AG04449 (cell line): ENCODE measurements at regions not wholly inside any gene's neighbourhood (a gene's known extent, or its start where the extent isn't known, plus 50 kb on each side); places are given as distances from the start of the nearest gene placed in this dataset.
"Not testable (repeated sequence)": the region's sequence is repeated elsewhere in the genome, so short reads cannot be mapped to it uniquely, and the experiment has no call there.

Source experiments
- CTCF ChIA-PET: fragments of 350-600 bp; formaldehyde crosslinking; extraction: SDS; loops from one replicate; lab custom pipeline; 2021; ENCODE audit warnings: antibody characterized with exemption; lab: Yijun Ruan, JAX
- POLR2A ChIA-PET: fragments of 400-600, 350-600 bp; formaldehyde crosslinking; extraction: SDS; loops from one replicate; lab custom pipeline; 2020; ENCODE audit warnings: antibody characterized with exemption, inconsistent platforms; lab: Yijun Ruan, JAX
- DNase-seq: peaks from one replicate; pipeline ENCODE4 v3.0.0-alpha.2; 2010; ENCODE audit warnings: low read depth, low spot score
- H3K4me3 ChIP-seq: 2 replicates; pipeline ENCODE4 v1.5.1; 2011; ENCODE audit warnings: low read depth, mild to moderate bottlenecking, control low read depth, low read length
- CTCF ChIP-seq: IDR thresholded peaks from one replicate; pipeline ENCODE4 v1.5.1; 2011; ENCODE audit warnings: mild to moderate bottlenecking, moderate library complexity, low read length, control low read depth, inconsistent platforms; ENCODE audit not compliant: insufficient read depth; ENCODE audit errors: missing control alignments

DNA sequence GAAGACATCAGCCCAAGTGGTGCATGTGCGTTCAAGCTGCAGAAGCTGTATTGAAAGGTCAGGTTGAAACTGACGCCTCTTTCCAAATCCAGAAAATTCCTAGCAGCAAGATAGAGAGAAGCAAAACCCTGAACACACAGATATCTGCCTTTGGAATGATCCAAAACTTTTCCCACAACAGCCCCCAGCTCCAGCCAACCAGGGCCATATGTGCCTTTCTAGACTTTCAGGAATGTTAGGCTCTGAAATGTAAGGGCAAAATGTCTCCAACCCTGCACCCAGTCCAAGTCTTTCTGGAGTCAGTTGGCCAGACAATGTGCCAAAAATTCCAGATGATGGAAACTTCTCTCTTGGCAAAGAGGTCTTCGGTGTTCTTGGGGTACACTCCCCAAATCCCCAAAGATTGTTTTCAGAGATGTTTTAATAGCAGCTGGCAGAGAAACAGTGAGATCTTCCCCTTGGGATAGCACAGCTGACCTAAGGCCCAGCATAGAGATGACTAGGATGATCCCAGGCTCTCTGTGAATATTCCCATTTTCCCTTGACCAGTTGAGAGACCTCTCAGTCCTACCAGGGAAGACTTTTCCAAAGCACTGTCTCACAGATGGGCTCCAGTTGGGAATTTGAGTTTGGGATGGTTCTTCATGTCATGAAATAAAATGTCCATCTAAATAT is 440.4 kb upstream of the CD180 start:
- ChIA-PET CTCF (no interaction called here), POLR2A (no interaction called here)
- no peak overlapping the region for H3K4me3 ChIP-seq
- no peak for TF ChIP-seq CTCF
- no peak for DNase-seq

- H3K4me3 ChIP-seq = no peak overlapping the region
- ChIA-PET POLR2A (no interaction called here), CTCF (no interaction called here)
- DNase-seq = no peak
- no peak for TF ChIP-seq CTCF
These were observed 439.5 kb upstream of the CD180 start for GRCh38 chr5:67636091-67636490.

DNA sequence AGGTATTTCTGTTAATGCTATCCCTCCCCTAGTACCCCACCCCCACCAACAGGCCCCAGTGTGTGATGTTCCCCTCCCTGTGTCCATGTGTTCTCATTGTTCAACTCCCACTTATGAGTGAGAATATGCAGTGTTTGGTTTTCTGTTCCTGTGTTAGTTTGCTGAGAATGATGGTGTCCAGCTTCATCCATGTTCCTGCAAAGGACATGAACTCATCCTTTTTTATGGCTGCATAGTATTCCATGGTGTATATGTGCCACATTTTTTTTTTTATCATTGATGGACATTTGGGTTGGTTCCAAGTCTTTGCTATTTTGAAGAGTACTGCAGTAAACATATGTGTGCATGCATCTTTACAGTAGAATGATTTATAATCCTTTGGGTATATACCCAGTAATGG is 430.5 kb upstream of the CD180 start:
- CTCF ChIA-PET, POLR2A ChIA-PET, DNase-seq, H3K4me3 ChIP-seq: not testable (repeated sequence)

DNA sequence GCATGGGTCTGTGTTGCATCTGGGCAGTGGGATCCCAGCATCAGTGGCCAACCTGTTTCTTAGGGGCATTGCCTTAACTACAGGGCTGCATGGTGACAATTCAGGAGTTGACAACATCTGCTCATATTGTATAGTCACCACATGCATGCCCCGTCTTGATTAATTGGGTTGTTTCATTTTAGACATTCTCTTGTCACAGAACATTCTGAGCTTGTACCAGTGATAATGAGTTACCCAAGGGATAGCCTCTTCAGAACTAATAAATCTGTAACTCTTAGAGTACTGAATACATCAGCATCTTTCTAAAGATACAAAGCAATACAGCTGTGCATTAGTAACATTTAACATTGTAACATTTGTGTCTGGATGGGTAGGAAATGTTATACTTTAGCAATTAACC is 426.5 kb upstream of the CD180 start:
- POLR2A ChIA-PET = no interaction called here
- CTCF ChIA-PET = no interaction called here
- H3K4me3 ChIP-seq = no peak overlapping the region
- TF ChIP-seq CTCF = no peak
- DNase-seq = no peak

- ChIA-PET CTCF (no interaction called here), POLR2A (no interaction called here)
- H3K4me3 ChIP-seq = no peak overlapping the region
- TF ChIP-seq CTCF = no peak
- no peak for DNase-seq
These were observed 424.1 kb upstream of the CD180 start for GRCh38 chr5:67620424-67621397.

GRCh38 chr5:67619636-67620035 is 423.0 kb upstream of the CD180 start:
- CTCF ChIA-PET = no interaction called here
- no peak for TF ChIP-seq CTCF
- no peak for DNase-seq
- H3K4me3 ChIP-seq = no peak overlapping the region
- POLR2A ChIA-PET = no interaction called here

GRCh38 chr5:67619235-67619634 is 422.6 kb upstream of the CD180 start:
- POLR2A ChIA-PET = no interaction called here
- no peak overlapping the region for H3K4me3 ChIP-seq
- DNase-seq = no peak
- CTCF ChIA-PET = no interaction called here
- no peak for TF ChIP-seq CTCF
